GM21717 (cell line): ENCODE measurements at regions not wholly inside any gene's neighbourhood (a gene's known extent, or its start where the extent isn't known, plus 50 kb on each side); places are given as distances from the start of the nearest gene placed in this dataset.

Experiments used
- ATAC-seq: cut with Tn5 transposase; IDR thresholded peaks from one replicate; pipeline ENCODE4 v1.9.1; 2021; ENCODE audit warnings: mild to moderate bottlenecking, moderate library complexity; ENCODE audit not compliant: unreplicated experiment

DNA sequence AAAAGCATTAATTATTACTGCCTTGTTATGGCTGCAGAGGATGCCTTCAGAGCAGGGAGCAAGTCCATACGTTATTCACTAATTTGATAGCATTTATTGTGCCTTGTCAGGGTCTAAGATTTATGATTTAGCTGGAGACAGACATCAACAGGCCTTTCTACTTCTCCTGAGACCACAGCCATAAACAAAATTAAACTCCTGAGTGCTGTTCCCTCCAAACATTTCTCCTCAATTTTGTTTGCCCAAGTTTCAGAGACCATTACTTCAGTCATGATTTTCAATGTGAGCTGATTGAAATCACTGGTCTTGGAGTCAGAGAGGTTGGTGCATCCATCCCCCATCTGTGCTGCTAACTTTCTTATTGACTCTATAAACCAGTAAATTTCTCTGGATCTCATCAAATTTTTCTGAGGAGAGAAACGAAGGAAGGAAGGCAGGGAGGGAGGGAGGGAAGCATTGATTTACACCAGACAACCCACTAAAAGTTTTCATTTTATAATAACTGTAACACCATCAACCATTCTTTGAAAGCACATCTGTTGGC, 423.6 kb upstream of the CDH11 start:
- no peak for ATAC-seq

DNA sequence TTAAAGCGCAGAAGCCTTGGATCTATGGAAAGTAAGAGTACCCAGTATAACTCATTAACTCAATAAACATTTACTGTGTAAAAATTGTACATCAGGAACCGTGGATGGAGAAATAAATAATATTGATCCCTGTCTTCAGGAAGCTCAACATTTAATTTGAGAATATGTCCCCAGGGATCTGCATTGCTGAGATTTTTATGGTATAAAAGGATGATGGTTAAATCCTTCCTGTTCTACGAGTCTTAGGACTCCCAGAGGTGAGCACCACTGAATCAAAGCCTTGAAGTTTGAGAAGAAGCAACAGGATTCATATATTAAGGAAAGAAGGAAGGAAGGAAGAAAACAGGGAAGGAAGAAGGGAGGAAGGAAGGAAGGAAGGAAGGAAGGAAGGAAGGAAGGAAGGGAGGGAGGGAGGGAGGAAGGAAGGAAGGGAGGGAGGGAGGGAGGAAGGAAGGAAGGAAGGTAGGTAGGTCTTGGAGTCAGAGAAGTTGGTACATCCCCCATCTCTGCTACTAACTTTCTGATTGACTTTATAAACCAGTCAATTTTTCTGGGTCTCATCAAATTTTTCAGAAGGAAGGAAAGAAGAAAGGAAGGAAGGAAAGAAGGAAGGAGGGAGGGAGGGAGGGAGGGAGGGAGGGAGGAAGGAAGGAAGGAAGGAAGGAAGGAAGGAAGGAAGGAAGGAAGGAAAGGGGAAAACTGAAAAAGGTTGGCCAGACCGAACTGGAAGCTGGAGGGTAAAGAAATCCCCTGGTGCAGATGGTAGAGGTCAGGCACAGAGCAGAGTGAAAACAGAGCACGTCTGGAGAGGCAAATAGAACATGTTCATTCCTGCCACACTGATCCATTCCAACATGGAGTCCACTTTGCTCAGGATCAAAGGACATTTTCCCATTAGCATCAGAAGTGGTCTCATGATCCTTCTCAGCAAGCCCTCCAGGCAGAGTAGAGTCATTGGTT, 422.2 kb upstream of the CDH11 start:
- no peak for ATAC-seq

DNA sequence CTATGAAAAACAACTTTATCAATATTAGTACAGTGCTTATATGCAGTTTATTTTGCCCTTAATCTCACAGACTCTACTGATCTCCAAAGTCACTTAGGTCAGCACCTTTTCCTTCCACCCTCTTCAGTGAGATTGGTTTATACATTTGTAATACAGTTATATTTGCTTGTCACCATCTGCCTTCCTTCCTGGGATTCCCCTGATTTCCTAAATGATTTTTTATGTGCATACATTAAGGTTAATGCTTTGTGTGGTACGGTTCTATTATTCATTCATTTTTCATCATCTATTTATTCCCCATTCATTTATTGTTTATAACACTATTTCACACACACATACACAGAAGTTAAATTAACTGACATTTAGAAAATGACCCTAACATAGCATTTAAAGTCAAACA, 419.8 kb upstream of the CDH11 start:
- no peak for ATAC-seq

DNA sequence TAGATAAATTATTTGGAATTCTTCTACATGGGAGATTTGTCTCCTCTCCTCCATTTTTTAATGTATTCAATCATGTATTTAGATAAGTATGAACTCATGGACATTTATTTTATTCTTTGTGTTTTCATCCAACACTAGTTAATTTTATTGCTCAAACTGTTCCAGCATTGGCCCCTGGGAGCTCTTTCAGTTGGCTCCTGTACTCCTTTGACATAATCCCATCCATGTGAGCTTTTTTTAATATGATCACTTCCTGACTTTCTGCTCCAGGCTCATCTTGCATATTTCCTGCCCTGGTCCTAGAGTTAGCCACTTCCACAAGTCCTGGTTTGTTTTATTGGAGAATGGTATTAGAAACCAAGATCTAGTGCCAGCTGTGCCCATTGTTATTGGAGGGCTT, 419.0 kb upstream of the CDH11 start:
- no peak for ATAC-seq

DNA sequence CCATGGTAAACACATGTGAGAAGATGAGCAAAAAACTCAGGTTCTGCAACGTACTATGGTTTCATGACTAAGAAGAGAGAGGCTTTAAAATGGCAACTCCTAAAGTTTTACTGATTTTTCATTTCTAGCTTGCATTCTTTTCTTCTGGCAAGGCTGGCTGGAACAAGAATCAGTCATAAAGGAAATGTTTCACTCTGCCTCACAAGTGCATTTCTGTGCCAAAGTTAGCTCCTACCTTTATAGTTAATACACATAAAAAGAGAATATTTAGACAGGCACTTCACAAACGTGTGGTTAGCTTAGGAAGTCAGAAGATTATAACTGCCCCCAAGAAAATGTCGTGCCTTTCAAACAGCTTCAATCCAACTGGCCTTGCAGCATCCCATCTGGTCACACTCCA, 417.1 kb upstream of the CDH11 start:
- ATAC-seq: no peak

DNA sequence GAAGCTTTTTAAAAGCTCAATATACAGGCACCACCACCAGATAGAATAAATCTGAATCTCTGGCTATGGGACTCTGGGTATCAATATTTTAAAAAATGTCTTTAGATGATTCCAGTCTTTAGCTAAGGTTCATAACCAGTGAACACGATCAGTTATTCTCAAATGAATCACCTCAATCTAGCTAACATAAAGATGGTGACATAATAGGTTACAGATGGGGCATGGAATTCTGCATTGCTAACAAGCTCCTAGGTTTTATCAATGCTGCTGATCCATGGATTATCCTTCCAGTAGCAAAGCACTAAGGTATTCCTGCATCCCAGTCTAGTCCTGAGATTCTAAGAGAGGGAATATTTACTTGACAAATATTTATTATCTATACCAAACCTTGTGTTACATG, 415.5 kb upstream of the CDH11 start:
- no peak for ATAC-seq

DNA sequence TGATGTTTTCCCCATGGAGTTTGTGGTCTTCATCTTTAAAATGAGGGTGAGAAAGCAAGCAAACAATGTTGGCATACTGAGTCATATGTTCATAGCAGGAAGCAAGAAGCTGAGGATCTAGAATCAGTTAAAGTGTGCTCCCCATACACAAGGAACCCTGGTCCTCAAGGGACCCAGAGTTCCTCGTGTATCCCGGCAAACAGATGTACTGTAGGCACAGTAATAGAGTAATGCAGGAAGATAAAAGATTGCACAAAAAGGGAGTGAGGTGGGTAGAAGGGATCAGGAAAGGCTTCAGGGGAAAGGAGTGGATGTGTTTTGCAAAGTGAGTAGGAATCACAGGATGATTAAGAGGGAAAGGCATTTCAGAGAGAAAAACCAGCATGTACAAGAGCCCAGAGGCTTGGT, 412.3 kb upstream of the CDH11 start:
- ATAC-seq: no peak

DNA sequence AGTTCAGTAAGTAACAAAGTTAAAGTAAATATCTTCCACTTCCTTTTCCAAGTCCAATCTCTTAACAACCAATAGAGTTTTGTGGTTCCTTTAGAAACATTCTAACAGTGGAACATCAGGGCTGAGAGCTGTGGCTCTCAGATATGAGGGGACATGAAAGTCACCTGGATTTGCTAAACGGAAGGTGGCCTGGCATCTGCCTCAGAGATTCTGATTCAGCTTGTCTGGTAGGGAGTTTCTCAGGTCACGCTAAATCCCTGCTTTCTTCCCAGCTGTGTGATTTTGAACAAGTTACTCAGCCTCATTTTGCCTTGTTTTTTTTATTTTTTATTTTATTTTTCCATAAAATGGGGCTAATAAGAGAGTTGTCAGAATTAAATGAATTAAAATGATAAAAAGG, 411.0 kb upstream of the CDH11 start:
- ATAC-seq: no peak

DNA sequence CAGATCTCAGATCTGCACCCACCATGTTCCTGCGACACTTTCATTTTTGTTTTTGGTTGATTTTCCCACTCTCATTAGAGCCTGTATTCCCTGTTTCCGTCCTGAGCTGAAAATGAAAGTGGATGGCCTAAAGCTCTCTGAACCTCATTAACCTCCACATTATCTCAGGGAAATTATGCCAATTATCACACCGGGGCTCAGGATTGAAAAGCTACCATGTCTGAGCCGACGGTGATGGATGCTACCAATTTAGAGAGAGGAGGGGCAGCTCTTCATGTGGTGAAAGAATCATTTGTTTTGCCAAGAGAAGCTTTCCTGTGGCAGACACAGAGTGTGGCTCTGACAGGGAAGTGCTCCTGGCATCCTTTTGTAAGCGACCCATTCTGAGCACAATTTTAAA, 410.4 kb upstream of the CDH11 start:
- ATAC-seq: no peak

DNA sequence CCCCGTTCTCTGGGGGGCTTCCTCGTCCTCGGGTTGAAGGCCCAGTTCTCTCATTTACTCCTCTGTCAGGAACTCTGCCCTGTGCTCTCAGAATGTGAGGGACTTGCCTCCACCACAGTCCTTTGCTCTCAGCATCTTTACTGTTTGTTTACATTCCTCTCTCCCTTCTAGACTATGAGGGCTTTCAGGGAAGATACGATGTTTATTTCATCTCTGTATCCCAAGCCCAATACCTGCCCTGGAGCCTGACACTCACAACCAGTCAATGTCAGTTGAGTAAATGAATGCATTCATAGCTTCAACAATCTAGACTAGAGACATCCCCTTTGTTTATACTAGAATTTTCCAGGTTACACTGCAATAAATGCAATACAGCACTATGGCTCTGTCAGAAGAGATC, 409.6 kb upstream of the CDH11 start:
- no peak for ATAC-seq

DNA sequence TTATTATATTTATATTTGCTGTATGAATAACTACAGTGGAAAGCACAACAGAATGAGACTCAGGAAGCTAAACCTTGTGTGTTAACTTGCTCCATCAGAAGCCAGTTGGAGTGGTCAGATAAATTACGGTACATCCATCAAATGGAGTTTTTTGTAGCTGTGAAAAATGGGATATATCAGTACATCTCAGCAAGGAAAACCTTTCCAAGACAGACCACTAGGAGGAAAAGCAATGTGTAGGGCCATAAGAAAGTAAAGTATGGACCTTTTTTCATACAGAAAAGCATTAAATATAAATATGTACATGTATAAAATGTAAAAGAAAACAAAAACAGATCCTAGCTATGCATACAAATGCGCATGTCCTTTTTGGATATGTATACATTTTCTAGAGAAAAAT, 403.8 kb upstream of the CDH11 start:
- ATAC-seq: no peak

DNA sequence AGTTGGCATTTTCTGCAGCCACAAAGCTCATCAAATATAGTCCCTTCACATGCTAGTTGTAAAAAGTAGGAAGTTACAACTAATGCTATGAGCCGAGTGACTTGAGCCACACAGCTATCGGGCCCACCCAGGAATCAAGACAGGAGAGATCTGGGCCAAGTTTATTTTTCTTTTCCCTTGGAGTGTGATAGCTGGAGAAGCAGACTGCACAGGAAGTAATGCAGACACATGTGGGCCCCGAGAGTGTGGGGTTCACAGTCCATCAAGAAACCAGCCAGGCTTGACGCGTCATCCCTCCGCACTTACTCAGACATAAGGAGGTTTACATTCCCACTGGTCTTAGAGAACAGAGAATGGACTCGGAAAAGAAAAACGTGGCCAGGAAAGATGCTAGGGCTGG, 403.1 kb upstream of the CDH11 start:
- ATAC-seq: no peak

DNA sequence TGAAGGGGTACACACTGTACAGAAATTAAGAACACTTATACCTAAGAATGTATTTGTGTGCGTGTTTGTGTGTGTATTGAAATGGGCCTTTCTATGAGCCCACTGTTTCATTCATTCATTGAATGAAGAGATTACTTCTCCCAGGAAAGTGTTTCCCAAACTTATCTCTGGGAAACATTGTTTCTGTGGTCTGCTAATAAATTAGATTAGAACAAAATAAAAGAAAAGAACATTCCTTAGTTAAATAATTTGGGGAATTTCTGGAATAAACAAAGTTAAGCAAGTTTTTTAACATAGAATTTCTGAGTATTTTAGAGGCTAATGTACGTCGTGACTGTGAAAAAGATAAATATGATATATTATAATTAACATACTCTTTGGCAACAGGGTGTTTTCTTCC, 402.4 kb upstream of the CDH11 start:
- ATAC-seq: no peak

DNA sequence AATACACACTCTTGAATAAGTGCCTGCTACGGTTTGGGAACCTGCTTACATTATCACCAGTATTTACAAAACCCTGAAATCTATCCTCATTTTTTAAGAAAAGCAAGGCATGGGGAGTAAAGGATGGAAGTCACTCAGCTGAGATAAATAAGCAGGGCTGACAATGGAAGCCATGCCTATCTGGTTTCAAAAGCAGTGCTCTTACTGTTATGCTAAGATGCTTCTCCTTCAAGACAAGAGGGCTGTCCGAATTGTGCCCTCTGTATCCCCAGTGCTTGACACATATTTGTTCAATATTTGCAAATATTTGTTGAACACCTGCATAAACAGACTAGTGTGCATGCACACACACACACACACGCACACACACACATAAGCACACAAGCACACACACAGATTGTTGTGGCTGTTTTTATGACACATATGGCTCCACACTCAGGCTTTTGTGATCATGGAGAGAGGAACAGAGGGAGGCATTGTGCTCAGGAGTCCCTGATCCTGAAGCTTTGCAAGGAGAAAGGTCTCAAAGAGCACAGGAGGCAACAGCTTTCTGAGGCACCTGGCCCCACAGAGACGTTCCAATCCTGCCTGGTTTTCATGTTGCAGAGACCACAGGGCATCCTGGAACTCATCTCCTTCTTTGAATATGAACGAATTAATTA, 401.6 kb upstream of the CDH11 start:
- ATAC-seq: no peak

DNA sequence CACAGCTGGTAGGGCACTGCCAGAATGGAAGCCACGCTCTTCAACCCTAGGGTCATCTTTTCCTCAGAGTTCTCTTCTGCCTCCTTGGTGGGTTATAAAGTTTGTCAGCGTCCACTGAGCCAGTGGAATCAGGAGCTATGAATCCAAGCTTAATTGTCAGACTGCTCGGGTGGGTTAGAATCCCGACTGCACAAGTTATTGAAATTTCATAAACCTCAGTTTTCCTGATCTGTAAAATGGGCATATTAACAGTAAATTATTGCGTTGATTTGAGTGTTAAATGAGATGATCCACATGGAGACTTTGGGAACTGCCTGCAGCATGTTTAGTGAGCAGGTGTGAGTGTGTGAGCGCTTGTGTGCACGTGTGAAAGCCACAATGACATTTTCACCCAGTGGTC, 400.5 kb upstream of the CDH11 start:
- ATAC-seq: no peak

DNA sequence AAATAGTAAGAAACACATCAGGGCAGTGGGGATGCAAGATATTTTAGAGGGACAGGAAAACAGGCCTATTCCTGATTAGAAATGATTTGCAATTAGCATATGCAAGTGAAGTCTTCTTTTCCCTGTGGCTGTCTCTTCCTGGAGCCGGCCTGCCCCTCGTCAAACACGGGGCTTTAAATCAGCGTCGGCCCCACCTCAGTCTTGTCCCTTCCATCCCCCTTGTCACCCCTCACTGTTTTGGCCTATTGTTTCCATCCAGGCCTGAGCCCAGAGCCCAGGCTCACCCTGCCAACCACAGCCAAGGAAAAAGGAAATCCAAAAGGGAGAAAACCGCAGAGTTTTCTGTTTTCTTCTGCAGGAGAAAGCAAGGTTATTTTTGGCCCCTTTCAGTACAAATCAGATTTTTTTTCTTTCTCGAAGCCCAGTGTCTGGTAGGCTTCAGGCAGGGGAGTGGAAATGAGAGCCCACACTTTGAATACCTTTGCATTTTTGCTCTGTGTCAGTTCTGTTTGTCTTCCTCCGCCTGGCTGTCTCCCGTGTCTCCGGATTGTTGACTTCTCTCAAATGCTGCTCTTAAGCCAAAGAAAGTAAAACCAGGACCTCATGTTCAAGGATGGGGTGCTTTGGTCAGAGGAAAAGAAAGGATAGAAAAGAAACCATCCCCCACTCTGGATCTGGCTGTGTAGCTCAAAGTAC, 399.9 kb upstream of the CDH11 start:
- no peak for ATAC-seq

DNA sequence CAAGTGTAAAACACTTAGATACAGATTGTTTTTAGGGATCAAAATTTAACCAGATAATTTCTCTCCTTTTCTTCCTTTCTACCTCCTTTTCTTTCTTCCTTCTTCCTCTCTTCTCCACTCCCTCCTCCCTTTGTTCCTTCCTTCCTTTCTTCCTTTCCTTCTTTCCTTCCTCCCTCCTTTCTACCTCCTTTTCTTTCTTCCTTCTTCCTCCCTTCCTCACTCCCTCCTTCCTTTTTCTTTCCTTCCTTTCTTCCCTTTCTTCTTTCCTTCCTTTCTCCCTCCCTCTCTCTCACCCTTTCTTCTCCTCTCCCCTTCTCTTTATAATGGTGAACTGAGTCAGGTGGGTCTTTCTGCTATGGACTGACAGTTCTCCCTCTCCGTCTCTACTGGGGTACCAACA, 397.5 kb upstream of the CDH11 start:
- ATAC-seq: no peak

DNA sequence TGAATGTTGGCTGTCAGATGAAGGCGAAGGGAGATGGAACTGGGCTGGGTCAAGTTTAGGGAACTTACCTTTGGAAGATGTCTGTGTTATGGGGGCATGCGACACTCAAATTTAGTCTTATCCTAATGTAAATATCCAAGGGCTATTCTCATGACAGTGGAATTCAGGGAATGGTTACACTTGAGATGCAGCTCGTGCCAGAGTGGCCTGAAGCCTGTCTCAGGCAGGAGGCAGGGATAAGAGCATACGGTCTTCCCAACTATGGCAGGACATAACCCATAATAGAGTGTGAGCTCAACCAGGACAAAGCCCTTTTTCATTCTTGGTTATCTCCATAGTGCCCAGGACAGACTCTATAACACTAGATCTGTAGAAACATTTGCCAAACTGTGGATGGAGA, 393.3 kb upstream of the CDH11 start:
- ATAC-seq: no peak

DNA sequence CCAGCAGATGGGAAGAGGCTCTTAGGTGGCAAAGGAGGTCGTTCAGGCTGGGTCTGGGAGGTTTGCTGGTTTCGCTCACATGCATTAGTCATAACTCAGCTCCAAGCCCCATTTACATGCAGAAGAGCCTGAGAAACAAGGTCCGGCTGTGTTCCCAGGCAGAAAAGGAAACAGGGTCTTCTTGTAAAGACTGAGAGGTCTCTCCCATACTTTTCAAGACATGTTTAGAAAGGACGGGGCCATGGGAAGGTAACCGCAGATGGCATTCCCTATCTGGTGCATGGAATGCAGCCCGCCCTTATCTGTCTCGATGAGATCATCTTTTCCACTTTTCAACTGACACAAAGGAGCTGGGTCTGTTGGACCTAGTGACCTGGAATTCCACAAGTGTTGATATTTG, 389.0 kb upstream of the CDH11 start:
- no peak for ATAC-seq

DNA sequence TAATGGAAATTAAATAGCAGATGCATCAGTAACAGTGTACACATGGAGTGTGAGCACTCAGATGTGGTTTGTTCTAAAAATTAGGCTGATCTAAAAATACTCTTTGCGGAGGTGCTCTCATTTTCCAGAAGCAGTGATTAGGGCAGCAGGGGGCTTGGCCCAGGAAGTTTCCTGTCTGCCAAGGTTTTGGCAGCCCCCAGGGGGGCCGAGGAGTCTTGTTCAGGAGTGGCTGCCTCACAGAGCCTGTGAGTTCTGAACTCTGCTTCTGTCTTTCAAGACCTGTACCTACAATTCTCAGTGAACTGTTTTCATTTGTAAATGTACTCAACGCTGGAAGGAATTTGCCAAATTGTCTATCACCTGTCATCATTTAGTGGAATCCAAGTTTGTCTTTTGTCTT, 388.4 kb upstream of the CDH11 start:
- no peak for ATAC-seq

DNA sequence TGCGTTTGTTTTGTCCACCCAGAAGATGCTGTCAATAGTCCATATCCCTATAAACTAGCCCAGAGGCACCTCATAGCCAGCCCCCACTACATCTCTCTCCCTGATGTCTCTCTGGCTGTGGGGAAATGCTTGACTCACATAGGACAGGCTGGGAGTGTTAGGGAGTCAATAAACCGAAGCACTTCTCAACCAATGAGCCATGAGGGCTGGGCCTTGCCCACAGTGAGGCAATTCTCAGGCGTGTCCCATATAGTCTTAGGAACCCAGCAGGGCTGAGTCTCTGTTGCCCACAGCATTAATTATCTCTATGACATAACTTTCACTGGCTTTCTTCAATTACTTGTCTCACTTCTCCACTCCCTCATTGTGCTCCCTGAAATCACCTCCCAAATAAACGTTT, 387.3 kb upstream of the CDH11 start:
- ATAC-seq: no peak

DNA sequence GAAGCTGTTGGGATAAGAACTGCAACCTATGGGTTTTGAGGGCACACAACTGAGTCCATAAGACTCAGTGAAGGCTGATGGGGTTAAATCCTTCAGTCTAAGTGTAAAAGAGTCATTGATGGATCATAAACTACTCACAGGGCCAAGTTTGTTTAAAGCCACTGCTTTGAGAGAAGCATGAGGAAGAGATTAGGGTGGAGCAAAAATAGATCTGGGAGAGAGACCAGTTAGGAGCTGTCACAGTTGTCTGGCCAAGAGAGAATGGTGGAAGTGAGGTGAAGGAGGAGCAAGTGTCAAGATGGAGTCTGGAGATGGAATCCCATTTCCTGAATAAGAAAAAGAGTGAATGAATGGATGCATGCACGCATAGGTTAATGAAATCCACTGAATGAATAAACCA, 379.1 kb upstream of the CDH11 start:
- ATAC-seq: no peak
